Neural progenitor cell (in vitro differentiated cells): ENCODE measurements at regions not wholly inside any gene's neighbourhood (a gene's known extent, or its start where the extent isn't known, plus 50 kb on each side); places are given as distances from the start of the nearest gene placed in this dataset.

ENCODE experiments used
- DNase-seq: peaks from one replicate; pipeline ENCODE4 v3.0.0-alpha.2; 2016; ENCODE audit warnings: low spot score
- H2AFZ ChIP-seq: fragments of 200-600 bp; sonication (generic); replicated peaks from 2 replicates; pipeline ENCODE4 v1.6.1; 2016; ENCODE audit warnings: antibody characterized with exemption
- H3F3A ChIP-seq: fragments of 200-600 bp; sonication (generic); 2 replicates; pipeline ENCODE4 v1.6.1; 2016; ENCODE audit warnings: antibody characterized with exemption, low read depth
- H3K27ac ChIP-seq: fragments of 200-600 bp; sonication (generic); 2 replicates; pipeline ENCODE4 v1.5.1; 2016; ENCODE audit warnings: mild to moderate bottlenecking
- H3K27me3 ChIP-seq: fragments of 200-600 bp; sonication (generic); 2 replicates; pipeline ENCODE4 v1.6.1; 2016; ENCODE audit warnings: mild to moderate bottlenecking, moderate library complexity
- H3K36me3 ChIP-seq: fragments of 200-600 bp; sonication (generic); 2 replicates; pipeline ENCODE4 v1.5.1; 2016
- H3K4me1 ChIP-seq: fragments of 200-600 bp; sonication (generic); 2 replicates; pipeline ENCODE4 v1.6.1; 2016; ENCODE audit warnings: mixed run types
- H3K4me2 ChIP-seq: fragments of 200-600 bp; sonication (generic); 2 replicates; pipeline ENCODE4 v1.6.1; 2016
- H3K4me3 ChIP-seq: fragments of 200-600 bp; sonication (generic); 2 replicates; pipeline ENCODE4 v1.5.1; 2016
- H3K79me2 ChIP-seq: fragments of 200-600 bp; sonication (generic); 2 replicates; pipeline ENCODE4 v1.6.1; 2016; ENCODE audit warnings: low read depth
- H3K9ac ChIP-seq: fragments of 200-600 bp; sonication (generic); 2 replicates; pipeline ENCODE4 v1.6.1; 2016
- H3K9me3 ChIP-seq: fragments of 200-600 bp; sonication (generic); 2 replicates; pipeline ENCODE4 v1.5.1; 2016; ENCODE audit warnings: low read depth
- H4K20me1 ChIP-seq: fragments of 200-600 bp; sonication (generic); 2 replicates; pipeline ENCODE4 v1.6.1; 2016; ENCODE audit warnings: low read depth
- H3K27ac Mint-ChIP-seq: 3 replicates; pipeline ENCODE4 v1.8.0; 2021; ENCODE audit warnings: mixed read lengths
- H3K27me3 Mint-ChIP-seq: 2 replicates; pipeline ENCODE4 v1.8.0; 2022; ENCODE audit warnings: low read depth, mild to moderate bottlenecking, inconsistent platforms, moderate library complexity, mixed read lengths; ENCODE audit not compliant: insufficient read depth
- H3K36me3 Mint-ChIP-seq: 3 replicates; pipeline ENCODE4 v1.8.0; 2021; ENCODE audit warnings: mixed read lengths
- H3K4me1 Mint-ChIP-seq: 3 replicates; pipeline ENCODE4 v1.8.0; 2021; ENCODE audit warnings: mixed read lengths
- H3K4me3 Mint-ChIP-seq: 3 replicates; pipeline ENCODE4 v1.8.0; 2021; ENCODE audit warnings: mild to moderate bottlenecking, moderate library complexity, mixed read lengths
- H3K9me3 Mint-ChIP-seq: 3 replicates; pipeline ENCODE4 v1.8.0; 2020; ENCODE audit warnings: mixed read lengths
- EZH2 ChIP-seq: fragments of 200-600 bp; sonication (generic); IDR thresholded peaks from 2 replicates; pipeline ENCODE4 v1.6.1; 2017; ENCODE audit warnings: antibody characterized with exemption, mild to moderate bottlenecking, moderate library complexity
- EZH2phosphoT487 ChIP-seq: fragments of 200-600 bp; sonication (generic); IDR thresholded peaks from 2 replicates; pipeline ENCODE4 v1.6.1; 2017; ENCODE audit warnings: antibody characterized with exemption
- TF ChIP-seq, protein P1 (sequence below): fragments of 200-600 bp; sonication (generic); IDR thresholded peaks from 2 replicates; pipeline ENCODE4 v1.5.1; 2017; ENCODE audit warnings: antibody characterized with exemption, mild to moderate bottlenecking

DNA sequence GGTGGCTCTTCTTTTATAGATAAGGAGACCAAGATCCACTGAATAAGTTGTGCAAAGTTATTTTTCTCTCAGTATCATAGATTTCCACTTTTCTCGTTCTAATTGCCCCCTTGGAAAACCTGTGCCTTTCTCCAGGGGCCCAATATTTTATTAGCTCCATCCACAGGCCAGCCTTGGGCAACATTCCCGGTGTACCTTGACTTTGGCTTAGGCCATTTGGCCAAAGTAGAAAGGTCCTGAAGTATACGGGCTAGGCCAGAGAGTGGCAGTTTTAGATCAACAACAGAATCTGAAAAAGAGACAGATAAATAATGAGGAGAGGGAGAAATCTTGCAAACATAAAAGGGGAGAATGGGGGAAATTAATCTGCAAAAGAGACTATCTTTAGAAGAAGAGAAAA lies 91.7 kb upstream of the CHMP2B start:
- Histone ChIP-seq H3K27ac (no peak overlapping the region), H4K20me1 (no peaks in the 10 kb centered on the region), H3K36me3 (no peaks in the 10 kb centered on the region), H3K9ac (no peak overlapping the region), H3K79me2 (no peaks in the 10 kb centered on the region), H3F3A (no peaks in the 10 kb centered on the region), H3K4me3 (no peak overlapping the region), H2AFZ (no peak overlapping the region), H3K4me1 (no peaks in the 10 kb centered on the region), H3K27me3 (no peaks in the 10 kb centered on the region), H3K4me2 (no peak overlapping the region), H3K9me3 (no peaks in the 10 kb centered on the region)
- Mint-ChIP-seq H3K27me3 (no peaks in the 10 kb centered on the region), H3K9me3 (no peaks in the 10 kb centered on the region), H3K36me3 (no peaks in the 10 kb centered on the region), H3K4me1 (no peaks in the 10 kb centered on the region), H3K4me3 (no peak overlapping the region), H3K27ac (no peak overlapping the region)
- no peak for TF ChIP-seq EZH2
- no peak for TF ChIP-seq EZH2phosphoT487
- TF ChIP-seq, protein P1, sequence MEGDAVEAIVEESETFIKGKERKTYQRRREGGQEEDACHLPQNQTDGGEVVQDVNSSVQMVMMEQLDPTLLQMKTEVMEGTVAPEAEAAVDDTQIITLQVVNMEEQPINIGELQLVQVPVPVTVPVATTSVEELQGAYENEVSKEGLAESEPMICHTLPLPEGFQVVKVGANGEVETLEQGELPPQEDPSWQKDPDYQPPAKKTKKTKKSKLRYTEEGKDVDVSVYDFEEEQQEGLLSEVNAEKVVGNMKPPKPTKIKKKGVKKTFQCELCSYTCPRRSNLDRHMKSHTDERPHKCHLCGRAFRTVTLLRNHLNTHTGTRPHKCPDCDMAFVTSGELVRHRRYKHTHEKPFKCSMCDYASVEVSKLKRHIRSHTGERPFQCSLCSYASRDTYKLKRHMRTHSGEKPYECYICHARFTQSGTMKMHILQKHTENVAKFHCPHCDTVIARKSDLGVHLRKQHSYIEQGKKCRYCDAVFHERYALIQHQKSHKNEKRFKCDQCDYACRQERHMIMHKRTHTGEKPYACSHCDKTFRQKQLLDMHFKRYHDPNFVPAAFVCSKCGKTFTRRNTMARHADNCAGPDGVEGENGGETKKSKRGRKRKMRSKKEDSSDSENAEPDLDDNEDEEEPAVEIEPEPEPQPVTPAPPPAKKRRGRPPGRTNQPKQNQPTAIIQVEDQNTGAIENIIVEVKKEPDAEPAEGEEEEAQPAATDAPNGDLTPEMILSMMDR = no peak
- DNase-seq = no peak

DNA sequence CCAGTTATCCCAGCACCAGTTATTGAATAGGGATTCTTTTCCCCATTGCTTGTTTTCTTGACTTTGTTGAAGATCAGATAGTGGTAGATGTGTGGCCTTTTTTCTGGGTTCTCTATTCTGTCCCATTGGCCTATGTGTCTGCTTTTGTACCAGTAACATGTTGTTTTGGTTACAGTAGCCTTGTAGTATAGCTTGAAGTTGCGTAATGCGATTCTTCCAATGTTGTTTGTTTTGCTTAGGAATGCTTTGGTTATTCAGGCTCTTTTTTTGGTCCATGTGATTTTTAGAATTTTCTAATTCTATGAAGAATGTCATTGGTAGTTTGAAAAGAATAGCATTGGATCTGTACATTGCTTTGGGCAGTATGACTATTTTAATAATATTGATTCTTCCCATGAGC lies 94.3 kb upstream of the CHMP2B start:
- no peak for DNase-seq
- Histone ChIP-seq H3K9ac (no peak overlapping the region), H3K9me3 (no peaks in the 10 kb centered on the region), H3K36me3 (no peaks in the 10 kb centered on the region), H3K27me3 (no peaks in the 10 kb centered on the region), H4K20me1 (no peaks in the 10 kb centered on the region), H3K4me3 (no peak overlapping the region), H3K79me2 (no peaks in the 10 kb centered on the region), H3K4me2 (no peak overlapping the region), H2AFZ (no peak overlapping the region), H3K27ac (no peak overlapping the region), H3F3A (no peaks in the 10 kb centered on the region), H3K4me1 (no peaks in the 10 kb centered on the region)
- Mint-ChIP-seq H3K9me3 (no peaks in the 10 kb centered on the region), H3K36me3 (no peaks in the 10 kb centered on the region), H3K27ac (no peak overlapping the region), H3K4me1 (no peaks in the 10 kb centered on the region), H3K27me3 (no peaks in the 10 kb centered on the region), H3K4me3 (no peak overlapping the region)
- no peak for TF ChIP-seq EZH2
- TF ChIP-seq, protein P1 = no peak
- TF ChIP-seq EZH2phosphoT487 = no peak

DNA sequence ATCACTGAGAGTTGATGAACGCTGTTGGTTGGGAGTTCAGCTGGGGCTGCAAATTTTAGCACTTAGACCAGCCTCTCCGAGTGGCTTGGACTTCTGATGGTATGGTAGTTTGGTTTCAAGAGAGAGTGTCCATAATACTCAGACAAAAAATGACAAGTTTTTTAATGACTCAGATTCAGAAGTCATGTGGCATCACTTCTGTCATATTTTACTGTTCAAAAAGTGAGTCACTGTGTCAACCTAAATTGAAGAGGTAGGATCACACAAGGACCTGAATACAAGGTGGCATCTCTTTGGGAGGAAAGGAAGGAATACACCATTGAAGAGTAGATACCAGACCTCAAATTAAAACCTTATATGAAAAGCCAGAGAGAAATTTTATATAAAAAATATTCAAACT lies 99.1 kb upstream of the CHMP2B start:
- H3K4me3 ChIP-seq = no peak overlapping the region
- no peaks in the 10 kb centered on the region for H4K20me1 ChIP-seq
- H3K4me3 Mint-ChIP-seq = no peak overlapping the region
- TF ChIP-seq EZH2 (no peak), EZH2phosphoT487 (no peak)
- TF ChIP-seq, protein P1 = no peak
- no peak overlapping the region for H3K27ac ChIP-seq
- H3K4me2 ChIP-seq = no peak overlapping the region
- H3K9ac ChIP-seq = no peak overlapping the region
- H3K9me3 Mint-ChIP-seq = no peaks in the 10 kb centered on the region
- H3K27me3 ChIP-seq = no peaks in the 10 kb centered on the region
- no peaks in the 10 kb centered on the region for H3K36me3 Mint-ChIP-seq
- no peaks in the 10 kb centered on the region for H3K4me1 Mint-ChIP-seq
- H3K27me3 Mint-ChIP-seq = no peaks in the 10 kb centered on the region
- no peak overlapping the region for H3K27ac Mint-ChIP-seq
- H3K9me3 ChIP-seq = no peaks in the 10 kb centered on the region
- no peak for DNase-seq
- H2AFZ ChIP-seq = no peak overlapping the region
- no peaks in the 10 kb centered on the region for H3F3A ChIP-seq
- H3K4me1 ChIP-seq = no peaks in the 10 kb centered on the region
- H3K36me3 ChIP-seq = no peaks in the 10 kb centered on the region
- no peaks in the 10 kb centered on the region for H3K79me2 ChIP-seq

DNA sequence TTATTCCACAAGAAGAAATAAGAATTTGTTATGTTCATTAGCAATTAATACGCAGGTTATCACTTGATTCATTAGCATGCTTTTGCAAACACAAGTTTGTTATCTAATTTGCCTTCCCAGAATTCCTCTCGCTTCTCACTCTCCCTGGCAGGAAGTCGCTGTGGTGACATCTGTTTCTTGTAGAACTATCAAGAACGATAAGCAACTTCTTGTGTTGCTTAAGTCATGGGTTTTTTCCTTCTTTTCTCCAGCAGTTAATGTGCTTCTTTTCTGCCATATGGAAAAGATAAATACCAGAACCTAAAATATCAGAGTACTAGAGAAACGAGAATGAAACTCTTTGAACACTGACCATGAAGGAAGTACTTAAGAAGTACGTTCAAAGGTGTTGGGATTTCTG lies 99.8 kb upstream of the CHMP2B start:
- Histone ChIP-seq H3K9ac (no peak overlapping the region), H3K4me1 (no peaks in the 10 kb centered on the region), H3K4me3 (no peak overlapping the region), H3K27ac (no peak overlapping the region), H3K9me3 (no peaks in the 10 kb centered on the region), H4K20me1 (no peaks in the 10 kb centered on the region), H3K27me3 (no peaks in the 10 kb centered on the region), H3K4me2 (no peak overlapping the region), H2AFZ (no peak overlapping the region), H3K79me2 (no peaks in the 10 kb centered on the region), H3K36me3 (no peaks in the 10 kb centered on the region), H3F3A (no peaks in the 10 kb centered on the region)
- no peak for TF ChIP-seq EZH2phosphoT487
- TF ChIP-seq, protein P1 = no peak
- TF ChIP-seq EZH2 = no peak
- Mint-ChIP-seq H3K4me3 (no peak overlapping the region), H3K27ac (no peak overlapping the region), H3K36me3 (no peaks in the 10 kb centered on the region), H3K9me3 (no peaks in the 10 kb centered on the region), H3K27me3 (no peaks in the 10 kb centered on the region), H3K4me1 (no peaks in the 10 kb centered on the region)
- DNase-seq = no peak
